ENCODE measurements at regions not wholly inside any gene's neighbourhood (a gene's known extent, or its start where the extent isn't known, plus 50 kb on each side); places are given as distances from the start of the nearest gene placed in this dataset.

- no peak overlapping the region for H3K4me3 Mint-ChIP-seq (ENCODE audit: unreplicated experiment)
- H3K27ac Mint-ChIP-seq (ENCODE audit: unreplicated experiment): no peak overlapping the region
- no peaks in the 10 kb centered on the region for H3K4me1 Mint-ChIP-seq (ENCODE audit: low read depth)
These were observed 213.5 kb downstream of the GUCY2F start for GRCh38 chrX:109268340-109268739.

GRCh38 chrX:109266034-109266433 is 215.9 kb downstream of the GUCY2F start:
- TF ChIP-seq CTCF (IDR thresholded peaks at IDR 0.05): no peak
- no peaks in the 10 kb centered on the region for H3K4me1 Mint-ChIP-seq (ENCODE audit: low read depth)
- H3K27ac Mint-ChIP-seq (ENCODE audit: unreplicated experiment): no peak overlapping the region
- peaks cover 2% of the 10 kb centered on the region for H3K27me3 Mint-ChIP-seq (ENCODE audit: low read depth)
- no peak overlapping the region for H3K4me3 Mint-ChIP-seq (ENCODE audit: unreplicated experiment)
- no peaks in the 10 kb centered on the region for H3K36me3 Mint-ChIP-seq (ENCODE audit: low read depth)
- peaks cover 11% of the 10 kb centered on the region for H3K9me3 Mint-ChIP-seq (ENCODE audit: low read depth)
- no peak for DNase-seq (ENCODE audit: low spot score)

More at GRCh38 chrX:109268340-109268739, 213.5 kb downstream of the GUCY2F start:
- Mint-ChIP-seq H3K36me3 (ENCODE audit: low read depth) (no peaks in the 10 kb centered on the region), H3K9me3 (ENCODE audit: low read depth) (no peaks in the 10 kb centered on the region), H3K27me3 (ENCODE audit: low read depth) (no peaks in the 10 kb centered on the region)
- no peak for DNase-seq (ENCODE audit: low spot score)
- TF ChIP-seq CTCF (IDR thresholded peaks at IDR 0.05): no peak

GRCh38 chrX:109264878-109265277 is 217.0 kb downstream of the GUCY2F start:
- Mint-ChIP-seq H3K4me1 (ENCODE audit: low read depth) (no peaks in the 10 kb centered on the region), H3K27ac (ENCODE audit: unreplicated experiment) (no peak overlapping the region), H3K4me3 (ENCODE audit: unreplicated experiment) (no peak overlapping the region), H3K9me3 (ENCODE audit: low read depth) (peaks cover 11% of the 10 kb centered on the region), H3K36me3 (ENCODE audit: low read depth) (no peaks in the 10 kb centered on the region), H3K27me3 (ENCODE audit: low read depth) (peaks cover 2% of the 10 kb centered on the region)
- DNase-seq (ENCODE audit: low spot score): no peak
- TF ChIP-seq CTCF (IDR thresholded peaks at IDR 0.05): no peak

GRCh38 chrX:109261279-109261678 is 220.6 kb downstream of the GUCY2F start:
- Mint-ChIP-seq H3K36me3 (ENCODE audit: low read depth) (no peaks in the 10 kb centered on the region), H3K4me1 (ENCODE audit: low read depth) (no peaks in the 10 kb centered on the region), H3K4me3 (ENCODE audit: unreplicated experiment) (no peak overlapping the region), H3K27me3 (ENCODE audit: low read depth) (peaks cover 6% of the 10 kb centered on the region), H3K9me3 (ENCODE audit: low read depth) (peaks cover 11% of the 10 kb centered on the region), H3K27ac (ENCODE audit: unreplicated experiment) (no peak overlapping the region)
- DNase-seq (ENCODE audit: low spot score): no peak
- no peak for TF ChIP-seq CTCF (IDR thresholded peaks at IDR 0.05)

- Mint-ChIP-seq H3K4me3 (ENCODE audit: unreplicated experiment) (no peak overlapping the region), H3K9me3 (ENCODE audit: low read depth) (peaks cover 36% of the 10 kb centered on the region), H3K4me1 (ENCODE audit: low read depth) (no peaks in the 10 kb centered on the region), H3K36me3 (ENCODE audit: low read depth) (no peaks in the 10 kb centered on the region), H3K27me3 (ENCODE audit: low read depth) (peaks cover 2% of the 10 kb centered on the region), H3K27ac (ENCODE audit: unreplicated experiment) (no peak overlapping the region)
- no peak for TF ChIP-seq CTCF (IDR thresholded peaks at IDR 0.05)
- no peak for DNase-seq (ENCODE audit: low spot score)
These were observed 229.1 kb downstream of the GUCY2F start for GRCh38 chrX:109252789-109253188.
